ENCODE measurements at regions not wholly inside any gene's neighbourhood (a gene's known extent, or its start where the extent isn't known, plus 50 kb on each side); places are given as distances from the start of the nearest gene placed in this dataset.
"Not testable (repeated sequence)": the region's sequence is repeated elsewhere in the genome, so short reads cannot be mapped to it uniquely, and the experiment has no call there.

GRCh38 chr20:6715401-6715941, 52.0 kb upstream of the BMP2 start:
- DNase-seq, result no peak

- DNase-seq, result no peak
Observed at GRCh38 chr20:6714279-6714711, 53.2 kb upstream of the BMP2 start.

GRCh38 chr20:6711951-6712649, 55.4 kb upstream of the BMP2 start:
- DNase-seq, result no peak

- DNase-seq, result no peak
Observed at GRCh38 chr20:6709910-6710595, 57.4 kb upstream of the BMP2 start.

GRCh38 chr20:6708010-6708409, 59.5 kb upstream of the BMP2 start:
- no peak for DNase-seq

GRCh38 chr20:6707321-6707831, 60.1 kb upstream of the BMP2 start:
- DNase-seq, result no peak

- no peak for DNase-seq
Observed at GRCh38 chr20:6705926-6706548, 61.4 kb upstream of the BMP2 start.

GRCh38 chr20:6705106-6705766, 62.2 kb upstream of the BMP2 start:
- DNase-seq, result no peak

- DNase-seq, result no peak
Observed at GRCh38 chr20:6704132-6704861, 63.2 kb upstream of the BMP2 start.

GRCh38 chr20:6703656-6704055, 63.8 kb upstream of the BMP2 start:
- no peak for DNase-seq

- DNase-seq, result no peak
Observed at GRCh38 chr20:6703047-6703446, 64.4 kb upstream of the BMP2 start.

- DNase-seq, result no peak
Observed at GRCh38 chr20:6702144-6702543, 65.3 kb upstream of the BMP2 start.

GRCh38 chr20:6700563-6701329, 66.7 kb upstream of the BMP2 start:
- DNase-seq, result peak in 5 of 58 donors; percentile 0 to 17 (median 12)

GRCh38 chr20:6699921-6700562, 67.4 kb upstream of the BMP2 start:
- no peak for DNase-seq

GRCh38 chr20:6698723-6699122, 68.8 kb upstream of the BMP2 start:
- no peak for DNase-seq

- DNase-seq, result no peak
Observed at GRCh38 chr20:6698056-6698455, 69.4 kb upstream of the BMP2 start.

- DNase-seq, result no peak
Observed at GRCh38 chr20:6697228-6697972, 70.1 kb upstream of the BMP2 start.

GRCh38 chr20:6696001-6696400, 71.5 kb upstream of the BMP2 start:
- no peak for DNase-seq

GRCh38 chr20:6693808-6694198, 73.7 kb upstream of the BMP2 start:
- DNase-seq, result not testable (repeated sequence)

Data from anterior cingulate cortex (tissue), 58 donors.